ENCODE measurements at regions not wholly inside any gene's neighbourhood (a gene's known extent, or its start where the extent isn't known, plus 50 kb on each side); places are given as distances from the start of the nearest gene placed in this dataset.

DNA sequence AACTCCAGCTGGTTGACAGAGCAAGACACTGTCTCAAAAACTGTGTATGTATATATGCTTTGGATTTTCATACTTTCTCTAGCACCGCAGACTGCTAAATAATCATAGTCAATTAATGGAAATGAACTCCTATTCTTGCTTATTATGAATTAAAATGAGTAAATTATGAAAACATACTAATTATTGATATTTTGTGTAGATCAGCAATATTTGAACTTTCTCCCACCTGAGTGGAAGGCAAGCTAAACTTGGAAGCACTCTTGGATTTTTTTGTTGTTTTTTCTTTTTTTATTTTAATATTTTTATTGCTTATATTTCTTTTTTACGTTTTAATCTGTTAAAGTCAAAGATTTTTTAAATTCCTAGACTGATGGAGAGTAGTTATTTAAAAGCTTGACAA is 201.7 kb downstream of the CDRT15L2 start:
- TF ChIP-seq, protein P1, sequence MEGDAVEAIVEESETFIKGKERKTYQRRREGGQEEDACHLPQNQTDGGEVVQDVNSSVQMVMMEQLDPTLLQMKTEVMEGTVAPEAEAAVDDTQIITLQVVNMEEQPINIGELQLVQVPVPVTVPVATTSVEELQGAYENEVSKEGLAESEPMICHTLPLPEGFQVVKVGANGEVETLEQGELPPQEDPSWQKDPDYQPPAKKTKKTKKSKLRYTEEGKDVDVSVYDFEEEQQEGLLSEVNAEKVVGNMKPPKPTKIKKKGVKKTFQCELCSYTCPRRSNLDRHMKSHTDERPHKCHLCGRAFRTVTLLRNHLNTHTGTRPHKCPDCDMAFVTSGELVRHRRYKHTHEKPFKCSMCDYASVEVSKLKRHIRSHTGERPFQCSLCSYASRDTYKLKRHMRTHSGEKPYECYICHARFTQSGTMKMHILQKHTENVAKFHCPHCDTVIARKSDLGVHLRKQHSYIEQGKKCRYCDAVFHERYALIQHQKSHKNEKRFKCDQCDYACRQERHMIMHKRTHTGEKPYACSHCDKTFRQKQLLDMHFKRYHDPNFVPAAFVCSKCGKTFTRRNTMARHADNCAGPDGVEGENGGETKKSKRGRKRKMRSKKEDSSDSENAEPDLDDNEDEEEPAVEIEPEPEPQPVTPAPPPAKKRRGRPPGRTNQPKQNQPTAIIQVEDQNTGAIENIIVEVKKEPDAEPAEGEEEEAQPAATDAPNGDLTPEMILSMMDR (IDR thresholded peaks at IDR 0.05), result no peak
- no peak for TF ChIP-seq POLR2A (IDR thresholded peaks at IDR 0.05)
- no peak for TF ChIP-seq EP300 (IDR thresholded peaks at IDR 0.05)

Measured in upper lobe of left lung (tissue), 4 donors.